ENCODE measurements at regions not wholly inside any gene's neighbourhood (a gene's known extent, or its start where the extent isn't known, plus 50 kb on each side); places are given as distances from the start of the nearest gene placed in this dataset.

- H3K4me2 ChIP-seq (ENCODE audit: insufficient read depth, insufficient read length, low read length) = no peak overlapping the region
- no peak overlapping the region for H3K9ac ChIP-seq (ENCODE audit: extremely low read depth, insufficient read length, low read length)
- Mint-ChIP-seq H3K4me3 (no peak overlapping the region), H3K9me3 (no peaks in the 10 kb centered on the region; a peak in 1 of 5 replicates), H3K36me3 (ENCODE audit: insufficient read depth in 1 of 3, low read depth in 3 of 3) (no peaks in the 10 kb centered on the region), H3K27me3 (ENCODE audit: low read depth) (peaks cover 7% of the 10 kb centered on the region), H3K4me1 (peaks cover under 1 to 2% of the 10 kb centered on the region in 2 experiments; a peak in 3 of 4 replicates), H3K27ac (no peak overlapping the region)
- no CpG with 5 or more reads among the region's 6 CpGs for WGBS (ENCODE audit: extremely low coverage, insufficient read length, low lambda C conversion rate)
- no peak overlapping the region for H3K23ac ChIP-seq (ENCODE audit: insufficient read length, low read depth, low read length)
- H4K91ac ChIP-seq (ENCODE audit: insufficient read length, low read depth, low read length) = no peak overlapping the region
- H2AK5ac ChIP-seq (ENCODE audit: insufficient read length, low read length) = no peak overlapping the region
- no peaks in the 10 kb centered on the region for H3K4me1 ChIP-seq (ENCODE audit: insufficient read depth, low read length)
- H2BK120ac ChIP-seq (ENCODE audit: low read depth, low read length, poor library complexity, severe bottlenecking) = no peak overlapping the region
- H3K56ac ChIP-seq (ENCODE audit: insufficient read length, low read depth, low read length) = no peak overlapping the region
- H3K23me2 ChIP-seq (ENCODE audit: insufficient read length, low read depth, low read length, poor library complexity, severe bottlenecking) = no peaks in the 10 kb centered on the region
- no peak overlapping the region for H2AFZ ChIP-seq (ENCODE audit: low read length)
- no peak overlapping the region for H4K8ac ChIP-seq (replicated peaks; ENCODE audit: insufficient read length, low read depth, low read length)
- H2BK20ac ChIP-seq (ENCODE audit: low read depth, low read length, poor library complexity, severe bottlenecking) = no peak overlapping the region
- H3K4ac ChIP-seq (ENCODE audit: low read depth, low read length) = no peak overlapping the region
- DNase-seq = no peak
- no peaks in the 10 kb centered on the region for H4K20me1 ChIP-seq (ENCODE audit: control insufficient read depth, insufficient read depth, insufficient read length)
- no peaks in the 10 kb centered on the region for H3K27me3 ChIP-seq (ENCODE audit: insufficient read depth, low read length)
- no peak overlapping the region for H3K27ac ChIP-seq (ENCODE audit: insufficient read length, low read depth, low read length)
- H3K79me1 ChIP-seq (ENCODE audit: insufficient read depth, low read depth, low read length, poor library complexity, severe bottlenecking) = no peaks in the 10 kb centered on the region
- H2BK12ac ChIP-seq (ENCODE audit: insufficient read length, low read depth, low read length) = no peak overlapping the region
- H3K14ac ChIP-seq (ENCODE audit: insufficient read depth, low read length) = no peak overlapping the region
- H3T11ph ChIP-seq (ENCODE audit: low read length) = no peak overlapping the region
- no peak overlapping the region for H4K5ac ChIP-seq (ENCODE audit: insufficient read length, low read depth, low read length)
- H2BK15ac ChIP-seq (ENCODE audit: low read depth, low read length) = no peak overlapping the region
- no peaks in the 10 kb centered on the region for H3K9me3 ChIP-seq (ENCODE audit: control insufficient read depth, low read depth, low read length)
- no peaks in the 10 kb centered on the region for H3K79me2 ChIP-seq (ENCODE audit: insufficient read depth, low read length)
- no peak for TF ChIP-seq CTCF (conservative IDR thresholded peaks at IDR 0.05)
- H2BK5ac ChIP-seq (ENCODE audit: insufficient read length, low read length) = no peak overlapping the region
- H3K18ac ChIP-seq (ENCODE audit: insufficient read length, low read depth, low read length) = no peak overlapping the region
Observed at GRCh38 chr20:57912227-57912582, 202.4 kb upstream of the PMEPA1 start.
